ENCODE measurements at regions not wholly inside any gene's neighbourhood (a gene's known extent, or its start where the extent isn't known, plus 50 kb on each side); places are given as distances from the start of the nearest gene placed in this dataset.

- no peak for TF ChIP-seq CTCF (IDR thresholded peaks at IDR 0.05; ENCODE audit: low read depth, low read length)
- TF ChIP-seq POLR2A (IDR thresholded peaks at IDR 0.05; ENCODE audit: extremely low read depth, insufficient read length) = no peak
- TF ChIP-seq MYC (IDR thresholded peaks at IDR 0.05; ENCODE audit: low read depth, low read length) = no peak
These were observed 137.9 kb downstream of the VEGFA start for GRCh38 chr6:43907789-43908472.

All from NB4 (cell line).